PC-9 (cell line): ENCODE measurements at regions not wholly inside any gene's neighbourhood (a gene's known extent, or its start where the extent isn't known, plus 50 kb on each side); places are given as distances from the start of the nearest gene placed in this dataset.

Source experiments
- BruUV-seq: library from RNA; stranded (reverse); fragments of 400-500 nt; replicated peaks from 2 replicates; lab custom pipeline; 2021; lab: Mats Ljungman, UMichigan
- CTCF ChIA-PET: fragments of 300-600 bp; sonication (Branson Sonifier 250); formaldehyde crosslinking; loops from one replicate; lab custom pipeline; 2022; ENCODE audit warnings: antibody characterized with exemption; lab: Charles Lee
- POLR2A ChIA-PET: fragments of 300-600 bp; sonication (Branson Sonifier 250); formaldehyde crosslinking; loops from one replicate; lab custom pipeline; 2022; ENCODE audit warnings: antibody characterized with exemption; ENCODE audit not compliant: unreplicated experiment; lab: Charles Lee
- DNase-seq, 2 experiments: peaks; one replicate each; pipeline versions ENCODE4 v3.0.0 to v3.0.0-alpha.2; 2015 to 2022; ENCODE audit warnings: mixed read lengths in 1 of 2
- H2AFZ ChIP-seq: fragments of 200-600 bp; sonication (generic); 2 replicates; pipeline ENCODE4 v1.8.1; 2017; ENCODE audit warnings: antibody characterized with exemption
- H3F3A ChIP-seq: fragments of 200-600 bp; sonication (generic); 2 replicates; pipeline ENCODE4 v1.8.1; 2017; ENCODE audit warnings: antibody characterized with exemption, mild to moderate bottlenecking, low read depth; ENCODE audit not compliant: insufficient read depth
- H3K27ac ChIP-seq: fragments of 200-600 bp; sonication (generic); 2 replicates; pipeline ENCODE4 v1.6.1; 2016; ENCODE audit warnings: mixed run types
- H3K27me3 ChIP-seq: fragments of 200-600 bp; sonication (generic); 2 replicates; pipeline ENCODE4 v1.6.1; 2016; ENCODE audit warnings: low read depth, mixed run types; ENCODE audit not compliant: insufficient read depth
- H3K36me3 ChIP-seq: fragments of 200-600 bp; sonication (generic); 2 replicates; pipeline ENCODE4 v1.6.1; 2016; ENCODE audit warnings: low read depth, mixed run types
- H3K4me1 ChIP-seq: fragments of 200-600 bp; sonication (generic); replicated peaks from 2 replicates; pipeline ENCODE4 v1.6.1; 2016; ENCODE audit warnings: mixed run types; ENCODE audit not compliant: insufficient read depth
- H3K4me2 ChIP-seq: fragments of 200-600 bp; sonication (generic); 2 replicates; pipeline ENCODE4 v1.6.1; 2017; ENCODE audit warnings: mixed run types
- H3K4me3 ChIP-seq: fragments of 200-600 bp; sonication (generic); 2 replicates; pipeline ENCODE4 v1.6.1; 2016; ENCODE audit warnings: mixed run types
- H3K79me2 ChIP-seq: fragments of 200-600 bp; sonication (generic); 2 replicates; pipeline ENCODE4 v1.6.1; 2017; ENCODE audit warnings: low read depth, mixed run types
- H3K9me2 ChIP-seq: fragments of 200-600 bp; sonication (generic); 2 replicates; pipeline ENCODE4 v1.8.1; 2017; ENCODE audit warnings: mild to moderate bottlenecking; ENCODE audit not compliant: insufficient read depth
- H3K9me3 ChIP-seq: fragments of 200-600 bp; sonication (generic); 2 replicates; pipeline ENCODE4 v1.8.1; 2016; ENCODE audit warnings: low read depth; ENCODE audit not compliant: insufficient read depth
- H4K20me1 ChIP-seq: fragments of 200-600 bp; sonication (generic); 2 replicates; pipeline ENCODE4 v1.8.1; 2017; ENCODE audit not compliant: insufficient read depth
- CTCF ChIP-seq: fragments of 200-600 bp; sonication (generic); conservative IDR thresholded peaks from 2 replicates; pipeline ENCODE4 v1.6.1; 2017; ENCODE audit warnings: mixed run types, antibody characterized with exemption, mild to moderate bottlenecking, moderate library complexity
- EZH2 ChIP-seq: fragments of 200-600 bp; sonication (generic); IDR thresholded peaks from 2 replicates; pipeline ENCODE4 v1.8.0; 2017; ENCODE audit warnings: antibody characterized with exemption, low read depth
- intact Hi-C: fragments of 100-400 bp; cut with micrococcal nuclease; formaldehyde crosslinking; loops from one replicate; pipeline ENCODE4 v1.10.0; 2022; ENCODE audit not compliant: unreplicated experiment

GRCh38 chr10:128443925-128444518 lies 317.8 kb upstream of the MKI67 start:
- no TSS peak for BruUV-seq
- ChIA-PET POLR2A (no interaction called here), CTCF (no interaction called here)
- Histone ChIP-seq H3K4me3 (no peak overlapping the region), H3K36me3 (no peaks in the 10 kb centered on the region), H3K9me3 (no peaks in the 10 kb centered on the region), H3K27ac (no peak overlapping the region), H3K27me3 (no peaks in the 10 kb centered on the region), H3K4me1 (no peaks in the 10 kb centered on the region), H3F3A (no peaks in the 10 kb centered on the region), H3K79me2 (no peaks in the 10 kb centered on the region), H3K9me2 (no peaks in the 10 kb centered on the region), H2AFZ (no peak overlapping the region), H3K4me2 (no peak overlapping the region), H4K20me1 (no peaks in the 10 kb centered on the region)
- TF ChIP-seq CTCF (no peak), EZH2 (no peak)
- no peak for DNase-seq
- intact Hi-C loops = no loop called here

GRCh38 chr10:128448796-128449195 lies 322.6 kb upstream of the MKI67 start:
- no TSS peak for BruUV-seq
- H3K36me3 ChIP-seq = no peaks in the 10 kb centered on the region
- POLR2A ChIA-PET = no interaction called here
- TF ChIP-seq CTCF (no peak), EZH2 (no peak)
- H3K4me1 ChIP-seq = no peaks in the 10 kb centered on the region
- H2AFZ ChIP-seq = no peak overlapping the region
- H3K4me2 ChIP-seq = no peak overlapping the region
- no peaks in the 10 kb centered on the region for H3K27me3 ChIP-seq
- no peak for DNase-seq
- H3K4me3 ChIP-seq = no peak overlapping the region
- CTCF ChIA-PET = no interaction called here
- no peak overlapping the region for H3K27ac ChIP-seq
- no peaks in the 10 kb centered on the region for H3K9me3 ChIP-seq
- no peaks in the 10 kb centered on the region for H3K79me2 ChIP-seq
- no peaks in the 10 kb centered on the region for H3K9me2 ChIP-seq
- no peaks in the 10 kb centered on the region for H4K20me1 ChIP-seq
- intact Hi-C loops = no loop called here
- H3F3A ChIP-seq = no peaks in the 10 kb centered on the region

- Histone ChIP-seq H4K20me1 (no peaks in the 10 kb centered on the region), H3F3A (no peaks in the 10 kb centered on the region), H3K9me2 (no peaks in the 10 kb centered on the region), H3K79me2 (no peaks in the 10 kb centered on the region), H2AFZ (no peak overlapping the region), H3K9me3 (no peaks in the 10 kb centered on the region), H3K36me3 (no peaks in the 10 kb centered on the region), H3K27ac (no peak overlapping the region), H3K4me3 (no peak overlapping the region), H3K4me1 (no peaks in the 10 kb centered on the region), H3K27me3 (peaks cover 4% of the 10 kb centered on the region; the same call in 1 of the 2 replicates), H3K4me2 (no peak overlapping the region)
- TF ChIP-seq CTCF (no peak), EZH2 (no peak)
- BruUV-seq = no TSS peak
- intact Hi-C loops = no loop called here
- ChIA-PET CTCF (no interaction called here), POLR2A (no interaction called here)
- no peak for DNase-seq
These were observed 325.7 kb upstream of the MKI67 start for GRCh38 chr10:128451879-128452278.
